GM23338 (cell line): ENCODE measurements at regions not wholly inside any gene's neighbourhood (a gene's known extent, or its start where the extent isn't known, plus 50 kb on each side); places are given as distances from the start of the nearest gene placed in this dataset.

Experiments used
- ATAC-seq: fragments of 200-7000 bp; cut with Tn5 transposase; 3 replicates; pipeline ENCODE4 v1.9.1; 2020
- DNase-seq: peaks from one replicate; pipeline ENCODE4 v3.0.0-alpha.2; 2015; ENCODE audit warnings: low spot score
- H2AFZ ChIP-seq: fragments of 200-600 bp; sonication (generic); 2 replicates; pipeline ENCODE4 v1.8.0; 2016; ENCODE audit warnings: antibody characterized with exemption, mild to moderate bottlenecking, moderate library complexity
- H3F3A ChIP-seq: fragments of 200-600 bp; sonication (generic); replicated peaks from 2 replicates; pipeline ENCODE4 v1.8.0; 2017; ENCODE audit warnings: antibody characterized with exemption, mixed run types, low read depth
- H3K27ac ChIP-seq: fragments of 200-600 bp; sonication (generic); 2 replicates; pipeline ENCODE4 v1.6.1; 2016; ENCODE audit warnings: low read depth
- H3K27me3 ChIP-seq: fragments of 200-600 bp; sonication (generic); 2 replicates; pipeline ENCODE4 v1.8.0; 2016; ENCODE audit warnings: mild to moderate bottlenecking, mixed run types, moderate library complexity; ENCODE audit not compliant: insufficient read depth
- H3K36me3 ChIP-seq: fragments of 200-600 bp; sonication (generic); 2 replicates; pipeline ENCODE4 v1.8.0; 2016; ENCODE audit warnings: mild to moderate bottlenecking; ENCODE audit not compliant: insufficient read depth
- H3K4me1 ChIP-seq: fragments of 200-600 bp; sonication (generic); 2 replicates; pipeline ENCODE4 v1.8.0; 2016; ENCODE audit warnings: mild to moderate bottlenecking, moderate library complexity; ENCODE audit not compliant: insufficient read depth
- H3K4me2 ChIP-seq: fragments of 200-600 bp; sonication (generic); 2 replicates; pipeline ENCODE4 v1.7.1; 2017; ENCODE audit warnings: mixed run types
- H3K4me3 ChIP-seq: fragments of 200-600 bp; sonication (generic); 2 replicates; pipeline ENCODE4 v1.6.1; 2016; ENCODE audit warnings: mixed run types
- H3K79me2 ChIP-seq: fragments of 200-600 bp; sonication (generic); replicated peaks from 2 replicates; pipeline ENCODE4 v1.8.0; 2017; ENCODE audit warnings: mild to moderate bottlenecking; ENCODE audit not compliant: insufficient read depth
- H3K9me2 ChIP-seq: fragments of 200-600 bp; sonication (generic); 2 replicates; pipeline ENCODE4 v1.8.0; 2017; ENCODE audit not compliant: insufficient read depth
- H4K20me1 ChIP-seq: fragments of 200-600 bp; sonication (generic); replicated peaks from 2 replicates; pipeline ENCODE4 v1.8.0; 2017; ENCODE audit warnings: mild to moderate bottlenecking; ENCODE audit not compliant: insufficient read depth
- H3K27ac Mint-ChIP-seq: 2 replicates; pipeline ENCODE4 v1.8.0; 2020; ENCODE audit warnings: inconsistent platforms, mild to moderate bottlenecking, moderate library complexity, mixed read lengths
- H3K27me3 Mint-ChIP-seq: 3 replicates; pipeline ENCODE4 v1.8.0; 2022; ENCODE audit warnings: low read depth, mild to moderate bottlenecking, moderate library complexity, mixed read lengths, inconsistent platforms; ENCODE audit not compliant: insufficient read depth, poor library complexity
- H3K36me3 Mint-ChIP-seq: 3 replicates; pipeline ENCODE4 v1.8.0; 2021; ENCODE audit warnings: low read depth, mild to moderate bottlenecking, inconsistent platforms, moderate library complexity, mixed read lengths
- H3K4me1 Mint-ChIP-seq: 3 replicates; pipeline ENCODE4 v1.8.0; 2020; ENCODE audit warnings: mild to moderate bottlenecking, inconsistent platforms, mixed read lengths
- H3K4me3 Mint-ChIP-seq: 3 replicates; pipeline ENCODE4 v1.8.0; 2021; ENCODE audit warnings: moderate library complexity, mild to moderate bottlenecking, inconsistent platforms, mixed read lengths
- H3K9me3 Mint-ChIP-seq: 3 replicates; pipeline ENCODE4 v1.8.0; 2020; ENCODE audit warnings: moderate library complexity, mild to moderate bottlenecking, inconsistent platforms, mixed read lengths
- CREB1 ChIP-seq: fragments of 250-450 bp; sonication (Bioruptor Pico); IDR thresholded peaks from 2 replicates; pipeline ENCODE4 v1.5.0; 2020; ENCODE audit warnings: low read depth, mild to moderate bottlenecking, moderate library complexity
- CTCF ChIP-seq, 2 experiments: fragments of 200-600 bp in 1 of 2; sonication (generic) in 1 of 2; conservative IDR thresholded peaks; 2 replicates each; pipeline versions ENCODE4 v1.5.1 to v1.6.1; 2016 to 2017; ENCODE audit warnings: antibody characterized with exemption in 2 of 2, low read depth in 2 of 2, mild to moderate bottlenecking in 2 of 2, moderate library complexity in 1 of 2
- ETS1 ChIP-seq: IDR thresholded peaks from 2 replicates; pipeline ENCODE4 v1.6.1; 2016; ENCODE audit warnings: antibody characterized with exemption
- EZH2 ChIP-seq: fragments of 200-600 bp; sonication (generic); IDR thresholded peaks from one replicate; pipeline ENCODE4 v1.8.0; 2017; ENCODE audit warnings: antibody characterized with exemption, mild to moderate bottlenecking, low read depth; ENCODE audit not compliant: unreplicated experiment
- JUNB ChIP-seq: IDR thresholded peaks from one replicate; pipeline ENCODE4 v1.6.1; 2016; ENCODE audit warnings: antibody characterized with exemption; ENCODE audit not compliant: unreplicated experiment
- NANOG ChIP-seq: IDR thresholded peaks from 2 replicates; pipeline ENCODE4 v1.6.1; 2016; ENCODE audit warnings: antibody characterized with exemption, borderline replicate concordance
- POLR2AphosphoS5 ChIP-seq: IDR thresholded peaks from 2 replicates; pipeline ENCODE4 v1.6.1; 2016; ENCODE audit warnings: antibody characterized with exemption, low read depth
- STAT1 ChIP-seq: IDR thresholded peaks from one replicate; pipeline ENCODE4 v1.6.1; 2016; ENCODE audit warnings: antibody characterized with exemption; ENCODE audit not compliant: unreplicated experiment
- ZNF114 ChIP-seq: fragments of 250-450 bp; sonication (Bioruptor Pico); IDR thresholded peaks from 2 replicates; pipeline ENCODE4 v1.5.0; 2020; ENCODE audit warnings: mild to moderate bottlenecking, moderate library complexity
- ZNF331 ChIP-seq: fragments of 250-450 bp; sonication (Bioruptor Pico); IDR thresholded peaks from 2 replicates; pipeline ENCODE4 v1.5.0; 2020; ENCODE audit warnings: low read depth, mild to moderate bottlenecking, moderate library complexity
- TF ChIP-seq, protein P1 (sequence below): fragments of 250-450 bp; sonication (Bioruptor Pico); IDR thresholded peaks from 2 replicates; pipeline ENCODE4 v1.5.0; 2020; ENCODE audit warnings: mild to moderate bottlenecking, moderate library complexity

DNA sequence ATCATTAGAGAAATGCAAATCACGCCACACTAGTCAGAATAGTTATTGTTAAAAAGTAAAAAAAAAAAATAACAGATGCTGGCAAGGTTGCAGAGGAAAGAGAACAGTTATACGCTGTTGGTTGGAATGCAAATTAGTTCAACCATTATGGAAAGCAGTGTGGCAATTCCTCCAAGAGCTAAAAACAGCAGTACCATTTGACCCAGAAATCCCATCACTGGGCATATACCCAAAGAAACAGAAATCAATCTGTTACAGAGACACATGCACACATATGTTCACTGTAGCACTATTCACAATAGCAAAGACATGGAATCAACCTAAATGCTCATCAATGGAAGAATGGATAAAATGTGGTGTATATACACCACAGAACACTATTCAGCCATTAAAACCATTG, 388.7 kb upstream of the FMR1 start:
- H3K36me3 Mint-ChIP-seq, result no peaks in the 10 kb centered on the region
- no peak overlapping the region for H3K27ac Mint-ChIP-seq
- Histone ChIP-seq H3F3A (no peaks in the 10 kb centered on the region), H3K9me2 (no peaks in the 10 kb centered on the region), H3K79me2 (no peaks in the 10 kb centered on the region), H3K27me3 (no peaks in the 10 kb centered on the region), H3K4me3 (no peak overlapping the region), H3K4me2 (no peak overlapping the region), H2AFZ (no peak overlapping the region), H3K4me1 (no peaks in the 10 kb centered on the region), H3K36me3 (no peaks in the 10 kb centered on the region), H4K20me1 (no peaks in the 10 kb centered on the region), H3K27ac (no peak overlapping the region)
- no peaks in the 10 kb centered on the region for H3K9me3 Mint-ChIP-seq
- H3K4me1 Mint-ChIP-seq, result no peaks in the 10 kb centered on the region
- ATAC-seq (no peak), DNase-seq (no peak)
- H3K4me3 Mint-ChIP-seq, result no peak overlapping the region
- no peak for TF ChIP-seq ZNF331 (CRISPR knock-in tag)
- TF ChIP-seq STAT1, result no peak
- no peak for TF ChIP-seq POLR2AphosphoS5
- TF ChIP-seq, protein P1, sequence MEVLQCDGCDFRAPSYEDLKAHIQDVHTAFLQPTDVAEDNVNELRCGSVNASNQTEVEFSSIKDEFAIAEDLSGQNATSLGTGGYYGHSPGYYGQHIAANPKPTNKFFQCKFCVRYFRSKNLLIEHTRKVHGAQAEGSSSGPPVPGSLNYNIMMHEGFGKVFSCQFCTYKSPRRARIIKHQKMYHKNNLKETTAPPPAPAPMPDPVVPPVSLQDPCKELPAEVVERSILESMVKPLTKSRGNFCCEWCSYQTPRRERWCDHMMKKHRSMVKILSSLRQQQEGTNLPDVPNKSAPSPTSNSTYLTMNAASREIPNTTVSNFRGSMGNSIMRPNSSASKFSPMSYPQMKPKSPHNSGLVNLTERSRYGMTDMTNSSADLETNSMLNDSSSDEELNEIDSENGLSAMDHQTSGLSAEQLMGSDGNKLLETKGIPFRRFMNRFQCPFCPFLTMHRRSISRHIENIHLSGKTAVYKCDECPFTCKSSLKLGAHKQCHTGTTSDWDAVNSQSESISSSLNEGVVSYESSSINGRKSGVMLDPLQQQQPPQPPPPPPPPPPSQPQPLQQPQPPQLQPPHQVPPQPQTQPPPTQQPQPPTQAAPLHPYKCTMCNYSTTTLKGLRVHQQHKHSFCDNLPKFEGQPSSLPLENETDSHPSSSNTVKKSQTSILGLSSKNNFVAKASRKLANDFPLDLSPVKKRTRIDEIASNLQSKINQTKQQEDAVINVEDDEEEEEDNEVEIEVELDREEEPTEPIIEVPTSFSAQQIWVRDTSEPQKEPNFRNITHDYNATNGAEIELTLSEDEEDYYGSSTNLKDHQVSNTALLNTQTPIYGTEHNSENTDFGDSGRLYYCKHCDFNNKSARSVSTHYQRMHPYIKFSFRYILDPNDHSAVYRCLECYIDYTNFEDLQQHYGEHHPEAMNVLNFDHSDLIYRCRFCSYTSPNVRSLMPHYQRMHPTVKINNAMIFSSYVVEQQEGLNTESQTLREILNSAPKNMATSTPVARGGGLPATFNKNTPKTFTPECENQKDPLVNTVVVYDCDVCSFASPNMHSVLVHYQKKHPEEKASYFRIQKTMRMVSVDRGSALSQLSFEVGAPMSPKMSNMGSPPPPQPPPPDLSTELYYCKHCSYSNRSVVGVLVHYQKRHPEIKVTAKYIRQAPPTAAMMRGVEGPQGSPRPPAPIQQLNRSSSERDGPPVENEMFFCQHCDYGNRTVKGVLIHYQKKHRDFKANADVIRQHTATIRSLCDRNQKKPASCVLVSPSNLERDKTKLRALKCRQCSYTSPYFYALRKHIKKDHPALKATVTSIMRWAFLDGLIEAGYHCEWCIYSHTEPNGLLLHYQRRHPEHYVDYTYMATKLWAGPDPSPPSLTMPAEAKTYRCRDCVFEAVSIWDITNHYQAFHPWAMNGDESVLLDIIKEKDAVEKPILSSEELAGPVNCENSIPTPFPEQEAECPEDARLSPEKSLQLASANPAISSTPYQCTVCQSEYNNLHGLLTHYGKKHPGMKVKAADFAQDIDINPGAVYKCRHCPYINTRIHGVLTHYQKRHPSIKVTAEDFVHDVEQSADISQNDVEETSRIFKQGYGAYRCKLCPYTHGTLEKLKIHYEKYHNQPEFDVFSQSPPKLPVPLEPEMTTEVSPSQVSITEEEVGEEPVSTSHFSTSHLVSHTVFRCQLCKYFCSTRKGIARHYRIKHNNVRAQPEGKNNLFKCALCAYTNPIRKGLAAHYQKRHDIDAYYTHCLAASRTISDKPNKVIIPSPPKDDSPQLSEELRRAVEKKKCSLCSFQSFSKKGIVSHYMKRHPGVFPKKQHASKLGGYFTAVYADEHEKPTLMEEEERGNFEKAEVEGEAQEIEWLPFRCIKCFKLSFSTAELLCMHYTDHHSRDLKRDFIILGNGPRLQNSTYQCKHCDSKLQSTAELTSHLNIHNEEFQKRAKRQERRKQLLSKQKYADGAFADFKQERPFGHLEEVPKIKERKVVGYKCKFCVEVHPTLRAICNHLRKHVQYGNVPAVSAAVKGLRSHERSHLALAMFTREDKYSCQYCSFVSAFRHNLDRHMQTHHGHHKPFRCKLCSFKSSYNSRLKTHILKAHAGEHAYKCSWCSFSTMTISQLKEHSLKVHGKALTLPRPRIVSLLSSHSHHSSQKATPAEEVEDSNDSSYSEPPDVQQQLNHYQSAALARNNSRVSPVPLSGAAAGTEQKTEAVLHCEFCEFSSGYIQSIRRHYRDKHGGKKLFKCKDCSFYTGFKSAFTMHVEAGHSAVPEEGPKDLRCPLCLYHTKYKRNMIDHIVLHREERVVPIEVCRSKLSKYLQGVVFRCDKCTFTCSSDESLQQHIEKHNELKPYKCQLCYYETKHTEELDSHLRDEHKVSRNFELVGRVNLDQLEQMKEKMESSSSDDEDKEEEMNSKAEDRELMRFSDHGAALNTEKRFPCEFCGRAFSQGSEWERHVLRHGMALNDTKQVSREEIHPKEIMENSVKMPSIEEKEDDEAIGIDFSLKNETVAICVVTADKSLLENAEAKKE, result no peak
- no peak for TF ChIP-seq ZNF114
- TF ChIP-seq CREB1 (CRISPR knock-in tag), result no peak
- TF ChIP-seq CTCF (conservative IDR thresholded peaks at IDR 0.05; ENCODE audit: low read depth in 2 of 2), result no peak
- no peak for TF ChIP-seq JUNB
- TF ChIP-seq EZH2, result no peak
- TF ChIP-seq ETS1, result no peak
- no peak for TF ChIP-seq NANOG
- no peaks in the 10 kb centered on the region for H3K27me3 Mint-ChIP-seq
